ENCODE measurements at regions not wholly inside any gene's neighbourhood (a gene's known extent, or its start where the extent isn't known, plus 50 kb on each side); places are given as distances from the start of the nearest gene placed in this dataset.

DNA sequence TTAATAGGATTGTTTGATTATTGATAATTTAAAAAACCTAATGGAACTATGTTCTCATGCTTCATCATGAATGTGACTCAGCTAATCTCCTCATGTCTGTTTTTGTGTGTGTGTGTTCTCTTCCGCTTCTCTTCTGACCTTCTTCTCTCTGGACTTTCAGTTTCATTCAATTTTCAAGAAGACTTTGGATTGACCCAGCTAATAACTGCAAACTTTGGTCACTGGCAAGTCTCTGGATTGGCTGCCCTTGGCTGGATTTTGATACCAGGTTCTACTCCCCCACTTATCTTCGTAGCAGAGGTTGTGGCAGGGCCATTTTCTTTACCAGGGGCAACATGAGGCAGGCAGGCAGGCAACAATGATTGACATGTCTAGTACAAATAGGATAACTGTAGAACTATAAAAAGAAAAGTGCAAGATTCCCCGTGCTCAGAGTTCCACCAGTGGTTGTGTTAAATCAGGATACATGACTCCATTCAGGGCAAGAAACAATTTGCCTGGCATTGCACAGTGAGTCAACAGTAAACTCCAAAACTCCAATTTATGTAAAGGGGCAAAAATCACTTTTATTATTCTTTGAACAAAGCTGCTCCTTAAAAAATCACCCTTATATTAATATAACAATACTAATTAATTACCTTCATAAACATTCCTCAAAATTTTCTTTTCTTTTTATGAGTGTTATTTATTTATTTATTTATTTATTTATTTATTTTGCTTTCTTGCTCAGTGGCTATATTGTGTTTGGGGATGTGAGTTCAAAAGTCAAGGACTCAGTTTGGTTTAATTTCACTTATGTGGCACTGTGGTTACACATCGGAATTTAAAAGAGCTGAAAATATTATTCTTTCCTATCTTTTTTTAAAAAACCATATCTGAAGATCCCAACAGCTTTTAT lies 167.6 kb downstream of the RND3 start:
- TF ChIP-seq, protein P1, sequence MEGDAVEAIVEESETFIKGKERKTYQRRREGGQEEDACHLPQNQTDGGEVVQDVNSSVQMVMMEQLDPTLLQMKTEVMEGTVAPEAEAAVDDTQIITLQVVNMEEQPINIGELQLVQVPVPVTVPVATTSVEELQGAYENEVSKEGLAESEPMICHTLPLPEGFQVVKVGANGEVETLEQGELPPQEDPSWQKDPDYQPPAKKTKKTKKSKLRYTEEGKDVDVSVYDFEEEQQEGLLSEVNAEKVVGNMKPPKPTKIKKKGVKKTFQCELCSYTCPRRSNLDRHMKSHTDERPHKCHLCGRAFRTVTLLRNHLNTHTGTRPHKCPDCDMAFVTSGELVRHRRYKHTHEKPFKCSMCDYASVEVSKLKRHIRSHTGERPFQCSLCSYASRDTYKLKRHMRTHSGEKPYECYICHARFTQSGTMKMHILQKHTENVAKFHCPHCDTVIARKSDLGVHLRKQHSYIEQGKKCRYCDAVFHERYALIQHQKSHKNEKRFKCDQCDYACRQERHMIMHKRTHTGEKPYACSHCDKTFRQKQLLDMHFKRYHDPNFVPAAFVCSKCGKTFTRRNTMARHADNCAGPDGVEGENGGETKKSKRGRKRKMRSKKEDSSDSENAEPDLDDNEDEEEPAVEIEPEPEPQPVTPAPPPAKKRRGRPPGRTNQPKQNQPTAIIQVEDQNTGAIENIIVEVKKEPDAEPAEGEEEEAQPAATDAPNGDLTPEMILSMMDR (IDR thresholded peaks at IDR 0.05), result no peak
- no peak for TF ChIP-seq SIN3A (IDR thresholded peaks at IDR 0.05; ENCODE audit: borderline replicate concordance, insufficient read depth, low read depth, low read length)
- no peak for TF ChIP-seq POLR2AphosphoS5 (IDR thresholded peaks at IDR 0.05; ENCODE audit: low read depth, low read length)
